GM18867 (cell line): ENCODE measurements at regions not wholly inside any gene's neighbourhood (a gene's known extent, or its start where the extent isn't known, plus 50 kb on each side); places are given as distances from the start of the nearest gene placed in this dataset.
"Not testable (repeated sequence)": the region's sequence is repeated elsewhere in the genome, so short reads cannot be mapped to it uniquely, and the experiment has no call there.

Experiments
- ATAC-seq: cut with Tn5 transposase; IDR thresholded peaks from one replicate; pipeline ENCODE4 v1.9.1; 2021; ENCODE audit warnings: mild to moderate bottlenecking, moderate library complexity; ENCODE audit not compliant: unreplicated experiment

DNA sequence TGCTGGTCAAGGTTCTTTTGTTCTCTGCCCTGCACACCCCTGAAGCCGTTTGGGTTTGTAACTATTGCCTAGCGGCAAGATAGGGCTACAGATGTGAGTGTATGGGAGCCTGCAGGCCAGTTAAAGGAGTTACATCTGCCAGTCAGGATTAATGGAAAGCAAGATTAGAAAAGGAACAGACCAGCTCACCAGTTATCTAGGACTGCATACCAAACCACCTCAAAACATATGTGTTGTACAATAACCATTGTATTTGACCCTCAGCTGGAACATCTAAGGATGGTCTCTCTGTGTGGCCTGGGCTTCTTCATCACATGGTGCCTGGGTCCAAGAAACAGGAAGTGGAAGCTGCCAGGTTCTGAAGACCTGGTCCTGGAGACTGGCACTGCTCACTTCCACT is 52.5 kb upstream of the FBXO28 start:
- ATAC-seq, result no peak

DNA sequence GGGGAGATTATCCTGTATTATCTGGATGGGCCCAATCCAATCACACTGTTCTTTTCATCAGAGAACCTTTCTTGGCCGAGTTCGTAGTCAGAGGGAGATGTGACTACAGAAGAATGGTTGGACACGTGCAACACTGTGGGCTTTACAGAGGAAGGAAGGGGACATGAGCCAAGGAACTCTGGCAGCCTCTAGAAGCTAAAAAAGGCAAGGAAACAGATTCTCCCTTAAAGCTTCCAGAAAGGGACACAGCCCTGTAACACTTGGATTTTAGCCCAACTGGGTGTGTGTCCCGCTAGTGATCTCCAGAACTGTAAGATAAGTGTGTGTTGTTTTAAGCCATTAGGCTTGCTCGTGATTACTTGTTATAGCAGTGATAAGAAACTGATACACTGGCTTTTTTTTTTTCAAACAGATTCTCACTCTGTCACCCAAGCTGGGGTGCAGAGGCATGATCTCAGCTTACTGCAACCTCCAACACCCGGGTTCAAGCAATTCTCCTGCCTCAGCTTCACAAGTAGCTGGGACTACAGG is 53.9 kb upstream of the FBXO28 start:
- ATAC-seq, result no peak

DNA sequence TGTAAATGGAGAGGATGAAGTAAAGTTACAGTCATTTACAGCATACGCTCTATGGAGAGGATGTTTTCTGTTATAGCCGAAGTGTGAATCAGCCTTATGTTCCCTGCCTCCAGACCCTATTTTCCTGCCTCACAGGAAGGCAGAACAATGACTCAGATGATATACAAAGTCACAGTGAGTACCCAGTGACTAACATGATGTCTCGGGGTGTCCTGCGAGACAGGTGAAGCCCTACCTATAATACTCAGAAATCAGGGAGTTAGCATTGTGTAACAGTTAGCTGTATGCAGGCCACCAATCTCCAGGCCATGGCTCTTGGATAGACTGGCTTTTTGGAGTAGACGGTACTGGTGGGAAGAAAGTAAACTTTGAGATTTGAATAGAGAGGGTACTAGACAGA is 55.6 kb upstream of the FBXO28 start:
- ATAC-seq, result no peak

DNA sequence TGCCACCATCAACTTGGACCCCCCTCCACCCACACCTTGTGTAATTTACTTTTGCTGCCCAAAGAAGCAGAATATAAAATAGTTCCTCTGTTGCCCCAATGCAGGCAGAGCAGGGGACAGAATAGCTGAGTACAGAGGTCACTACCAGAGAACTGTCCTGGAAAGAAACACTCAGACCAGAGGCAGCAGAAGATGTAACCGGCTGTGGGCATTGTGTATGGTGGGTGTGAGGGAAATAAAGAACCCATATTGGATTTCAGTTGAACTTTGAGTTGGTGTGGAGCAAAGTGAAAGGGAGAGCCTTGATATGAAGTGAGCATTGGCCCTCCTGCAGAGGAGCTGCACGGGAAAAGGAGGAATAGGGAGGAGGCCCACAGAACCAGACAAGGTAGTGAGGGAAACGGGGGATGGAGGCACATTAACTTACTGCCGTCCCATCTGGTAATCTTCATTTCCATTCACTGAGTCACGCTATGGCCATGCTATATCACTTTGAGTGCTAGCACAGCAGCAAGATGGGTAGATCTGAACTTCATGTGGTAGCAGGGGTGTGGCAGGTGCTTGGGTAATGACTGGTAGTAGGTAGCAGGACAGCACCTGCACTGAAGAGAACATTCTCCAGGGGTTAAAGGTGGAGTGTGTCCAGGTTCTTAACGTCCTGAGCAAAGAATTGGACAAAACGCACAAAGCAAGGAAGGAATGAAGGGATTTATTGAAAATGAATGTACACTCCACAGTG is 56.3 kb upstream of the FBXO28 start:
- no peak for ATAC-seq

DNA sequence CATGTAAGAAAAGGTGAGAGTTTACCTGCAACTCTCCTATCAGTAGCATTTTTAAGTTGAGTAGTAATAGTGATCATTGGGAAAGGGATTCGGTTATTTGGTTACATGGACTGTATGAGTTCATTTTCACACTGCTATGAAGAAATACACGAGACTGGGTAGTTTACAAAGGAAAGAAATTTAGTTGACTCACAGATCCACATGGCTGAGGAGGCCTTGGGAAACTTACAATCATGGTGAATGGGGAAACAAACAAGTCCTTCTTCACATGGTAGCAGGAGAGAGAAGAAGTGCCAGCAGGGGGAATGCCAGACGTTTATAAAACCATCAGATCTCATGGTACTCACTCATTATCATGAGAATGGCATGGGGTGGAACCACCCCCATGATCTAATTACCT is 59.3 kb upstream of the FBXO28 start:
- no peak for ATAC-seq

DNA sequence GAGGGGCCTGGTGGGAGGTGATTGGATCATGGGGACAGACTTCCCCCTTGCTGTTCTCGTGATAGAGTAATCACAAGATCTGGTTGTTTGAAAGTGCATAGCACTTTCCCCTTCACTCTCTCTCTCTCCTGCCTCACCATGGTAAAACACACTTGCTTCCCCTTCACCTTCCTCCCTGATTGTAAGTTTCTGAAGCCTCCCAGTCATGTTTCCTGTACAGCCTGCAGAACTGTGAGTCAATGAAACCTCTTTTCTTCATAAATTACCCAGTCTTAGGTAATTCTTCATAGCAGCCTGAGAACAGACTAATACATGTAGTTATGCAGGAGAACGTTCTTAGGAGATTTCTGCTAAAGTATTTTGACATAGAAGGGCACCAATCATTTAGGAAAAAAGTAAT is 59.9 kb upstream of the FBXO28 start:
- ATAC-seq, result no peak

DNA sequence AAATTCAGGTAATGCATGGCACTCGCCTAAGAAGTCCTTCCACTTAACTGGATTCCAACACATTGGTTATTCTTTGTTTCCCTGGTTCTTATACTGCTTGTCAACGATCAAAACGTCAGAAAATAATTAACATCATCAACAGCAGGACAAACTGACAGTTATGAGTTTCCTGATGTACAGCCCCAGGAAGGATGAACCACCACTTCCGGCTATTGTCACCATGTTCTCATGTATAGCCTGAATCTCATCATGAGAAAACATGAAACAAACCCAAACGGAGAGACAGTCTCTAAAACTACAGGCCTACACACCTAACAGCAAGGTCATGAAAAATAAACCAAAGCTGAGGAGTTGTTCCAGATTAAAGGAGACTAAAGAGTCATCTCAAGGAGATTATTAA is 60.5 kb upstream of the FBXO28 start:
- no peak for ATAC-seq

DNA sequence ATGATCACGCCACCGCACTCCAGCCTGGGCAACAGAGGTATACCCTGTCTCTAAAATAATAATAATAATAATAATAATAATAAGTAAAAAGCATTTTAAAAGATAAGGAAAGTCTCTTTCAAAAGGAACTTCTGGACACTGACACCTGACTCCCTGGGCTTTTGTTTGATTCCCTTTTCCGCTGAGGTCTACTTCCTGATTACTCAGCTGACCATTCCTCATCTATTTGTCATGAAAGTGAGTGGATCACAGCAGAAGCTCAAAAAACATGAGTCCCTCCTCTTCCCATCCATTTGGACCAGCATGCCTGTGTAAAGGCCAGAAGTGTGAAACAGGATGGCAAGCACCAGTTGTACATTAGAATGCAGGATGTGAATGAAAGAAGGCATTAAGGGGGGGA is 61.1 kb upstream of the FBXO28 start:
- no peak for ATAC-seq

DNA sequence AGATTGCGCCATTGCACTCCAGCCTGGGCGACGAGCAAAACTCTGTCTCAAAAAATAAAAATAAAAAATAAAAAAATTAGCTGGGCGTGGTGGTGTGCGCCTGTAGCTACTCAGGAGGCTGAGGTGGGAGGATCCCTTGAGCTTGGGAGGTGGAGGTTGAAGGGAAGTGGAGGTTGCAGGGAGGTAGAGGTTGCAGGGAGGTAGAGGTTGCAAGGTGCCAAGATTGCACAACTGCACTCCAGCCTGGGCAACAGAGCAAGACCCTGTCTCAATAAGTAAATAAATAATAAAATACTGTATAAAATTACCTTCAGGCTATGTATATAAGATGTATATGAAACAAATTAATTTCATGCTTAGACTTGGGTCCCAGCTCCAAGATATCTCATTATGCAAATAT is 62.1 kb upstream of the FBXO28 start:
- not testable (repeated sequence) for ATAC-seq

DNA sequence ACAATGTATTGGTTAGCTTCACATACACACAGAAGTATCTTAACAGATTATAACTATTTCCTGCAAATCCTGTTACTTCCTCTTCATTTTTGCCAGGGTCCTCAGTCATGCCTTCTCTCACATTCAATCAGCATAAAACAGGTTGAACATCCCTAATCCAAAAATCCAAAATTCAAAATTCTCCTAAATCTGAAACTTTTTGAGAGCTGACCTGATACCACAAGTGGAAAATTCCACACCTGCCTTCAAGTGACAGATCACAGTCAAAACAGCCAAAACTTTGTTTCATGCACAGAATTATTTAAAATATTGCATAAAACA is 62.9 kb upstream of the FBXO28 start:
- no peak for ATAC-seq

DNA sequence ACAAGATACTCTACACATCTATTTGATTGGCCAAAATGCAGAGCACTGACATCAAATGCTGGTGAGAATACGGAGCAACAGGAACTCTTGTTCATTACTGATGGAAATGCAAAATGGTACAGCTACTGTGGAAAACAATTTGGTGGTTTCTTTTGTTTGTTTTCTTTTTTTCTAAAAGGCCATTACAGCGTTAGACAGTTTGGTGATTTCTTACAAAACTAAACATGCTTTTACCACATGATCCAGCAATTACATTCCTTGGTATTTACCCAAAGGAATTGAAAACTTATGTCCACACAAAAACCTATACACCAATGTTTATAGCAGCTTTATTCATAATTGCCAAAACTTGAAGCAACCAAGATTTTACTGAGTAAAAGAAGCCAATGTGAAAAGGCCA is 66.4 kb upstream of the FBXO28 start:
- no peak for ATAC-seq

DNA sequence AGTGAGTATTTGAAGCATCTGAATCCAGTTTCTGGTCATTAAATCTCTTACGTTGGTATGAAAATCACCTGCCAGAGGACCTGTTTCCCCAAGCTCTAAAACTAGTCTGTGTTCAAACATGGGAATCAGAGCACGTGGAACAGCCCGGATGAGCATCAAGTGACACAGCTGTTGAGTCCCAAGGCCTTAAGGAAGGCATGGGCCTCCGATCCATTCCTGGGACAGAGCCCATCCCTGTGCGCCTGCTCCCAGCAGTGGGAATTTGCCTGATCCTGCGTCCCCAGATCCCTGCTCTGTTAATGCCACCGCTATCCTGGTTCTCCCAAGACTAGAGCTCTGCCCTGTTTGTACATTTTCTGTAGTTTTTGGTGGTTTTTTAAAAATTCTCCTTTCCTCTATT is 68.4 kb upstream of the FBXO28 start:
- ATAC-seq, result no peak

DNA sequence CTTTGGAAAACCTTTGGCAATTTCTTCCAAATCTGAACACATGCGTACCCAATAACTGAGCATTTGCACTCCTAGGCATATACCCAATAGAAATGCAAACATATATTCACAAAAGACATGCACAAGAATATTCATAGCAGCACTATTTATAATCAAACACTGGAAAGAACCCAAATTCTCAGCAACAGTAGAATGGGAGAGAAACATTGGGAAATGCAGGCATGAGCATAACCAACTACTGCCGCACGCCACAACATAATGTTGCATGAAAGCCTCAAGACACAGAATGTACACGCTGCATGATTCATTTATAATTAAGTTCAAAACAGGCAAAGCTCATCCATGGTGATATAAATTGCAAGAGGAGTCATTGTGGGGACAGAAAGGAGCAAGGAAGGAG is 69.5 kb upstream of the FBXO28 start:
- ATAC-seq, result no peak

DNA sequence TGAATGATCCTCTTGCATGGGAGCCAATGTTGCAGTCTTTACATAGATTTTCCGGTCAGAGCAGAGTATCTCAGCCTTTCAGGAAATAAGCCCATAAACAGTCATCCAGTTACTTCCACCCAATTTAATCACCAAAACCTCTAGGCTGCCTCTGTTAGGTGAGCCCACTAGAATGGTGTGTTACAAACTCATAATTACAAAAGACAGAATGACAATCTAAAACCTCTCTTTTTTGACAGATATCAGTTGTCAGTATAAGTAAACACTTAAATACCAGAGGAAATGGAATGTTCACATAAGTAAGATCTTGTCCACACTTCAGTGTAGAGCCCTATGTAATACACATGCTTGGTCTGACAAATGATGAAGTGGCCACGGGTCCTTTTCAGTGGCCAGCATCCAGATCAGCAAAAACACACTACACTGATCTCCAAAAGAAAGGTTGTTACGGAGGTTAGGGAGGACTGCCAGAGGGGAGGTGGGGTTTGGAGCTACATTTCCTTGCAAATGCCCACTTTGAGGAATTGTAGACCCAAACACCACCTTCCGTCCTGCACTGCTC is 71.3 kb upstream of the FBXO28 start:
- ATAC-seq, result no peak

DNA sequence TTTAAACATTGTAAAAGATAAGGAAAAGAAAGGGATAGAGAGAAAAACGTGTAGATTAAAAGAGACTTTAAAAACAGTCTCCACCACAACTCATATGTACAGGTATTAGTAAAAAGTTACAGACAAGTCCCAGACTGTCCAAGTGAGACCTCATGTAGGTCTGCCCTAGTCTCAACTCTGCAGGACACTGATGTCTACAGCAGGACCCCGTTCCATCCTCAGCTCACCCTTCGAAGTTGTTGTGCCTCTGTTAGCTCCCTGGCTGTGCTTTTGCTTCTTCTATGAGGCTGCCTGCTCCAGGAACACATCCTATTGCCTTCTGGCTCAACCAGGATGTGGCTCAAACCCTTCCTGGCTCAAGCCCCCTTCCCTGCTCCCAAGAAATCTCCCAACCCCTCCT is 72.9 kb upstream of the FBXO28 start:
- no peak for ATAC-seq

DNA sequence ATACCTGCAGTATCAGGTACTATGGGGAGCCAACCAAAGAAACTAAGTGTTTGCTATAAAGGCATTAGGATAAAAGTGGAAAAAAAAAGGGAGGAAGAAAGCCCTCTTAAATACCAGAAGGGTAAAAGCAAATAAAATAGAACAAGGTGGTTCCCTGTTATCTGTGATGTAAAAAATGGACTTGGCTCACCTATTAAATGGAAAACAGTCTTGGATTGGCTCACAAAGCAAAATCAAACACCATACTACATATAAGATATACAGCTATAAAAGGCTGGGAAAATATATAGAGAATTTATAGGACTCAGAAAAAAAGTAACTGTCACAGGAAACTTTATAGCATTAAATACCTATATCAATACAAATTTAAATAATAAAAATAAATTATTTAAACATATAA is 73.5 kb upstream of the FBXO28 start:
- ATAC-seq, result not testable (repeated sequence)

DNA sequence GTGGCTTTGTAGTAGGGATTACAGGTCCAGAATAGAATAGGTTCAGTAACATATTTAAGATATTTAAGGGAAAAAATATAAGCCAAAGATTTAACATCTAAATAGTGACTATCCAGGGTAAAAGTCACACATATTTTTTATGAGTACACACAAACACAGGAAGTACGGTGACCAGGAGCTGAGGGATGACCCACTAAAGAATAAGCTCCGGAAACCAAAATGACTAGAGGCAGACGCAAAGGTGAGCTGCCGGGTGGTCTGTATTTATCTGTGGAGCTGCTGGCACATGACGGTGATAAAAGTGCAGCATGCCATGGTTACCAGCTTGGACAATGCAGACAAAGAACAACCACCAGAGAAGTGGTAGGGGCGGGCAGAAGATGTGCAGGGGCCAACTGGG is 73.9 kb upstream of the FBXO28 start:
- not testable (repeated sequence) for ATAC-seq

DNA sequence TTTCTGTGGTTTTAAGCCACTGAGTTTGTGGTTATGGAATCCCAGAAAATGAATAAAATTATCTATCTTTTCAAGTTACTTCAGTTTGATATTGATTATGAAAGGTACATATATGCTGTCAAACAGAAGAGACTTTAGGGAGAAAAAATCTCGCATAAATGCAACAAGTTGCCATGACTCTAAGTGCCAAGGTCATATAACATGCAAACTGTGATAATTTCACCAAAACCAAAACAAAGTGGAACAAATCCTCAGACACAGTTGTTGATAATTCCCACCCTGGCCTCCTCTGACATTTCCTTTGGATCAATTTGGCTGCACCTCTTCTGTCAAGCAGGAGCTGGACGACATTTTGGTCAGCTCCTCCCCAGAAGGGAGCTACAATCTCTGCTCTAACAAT is 75.1 kb upstream of the FBXO28 start:
- ATAC-seq, result not testable (repeated sequence)

DNA sequence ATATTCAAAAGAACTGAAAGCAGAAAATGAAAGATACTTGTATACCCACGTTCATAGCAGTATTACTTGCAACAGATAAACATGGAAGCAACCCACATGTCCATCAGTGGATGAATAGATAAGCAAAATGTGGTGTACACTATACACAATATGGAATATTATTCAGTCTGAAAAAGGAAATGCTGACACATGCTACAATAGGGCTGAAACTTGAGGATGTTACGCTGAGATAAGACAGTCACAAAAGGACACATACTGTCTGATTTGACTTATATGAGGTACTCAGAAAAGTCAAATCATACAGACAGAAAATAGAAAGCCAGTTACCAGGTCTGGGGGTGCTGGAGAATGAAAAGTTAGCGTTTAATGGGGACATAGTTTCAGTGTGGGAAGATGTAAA is 76.5 kb upstream of the FBXO28 start:
- not testable (repeated sequence) for ATAC-seq

DNA sequence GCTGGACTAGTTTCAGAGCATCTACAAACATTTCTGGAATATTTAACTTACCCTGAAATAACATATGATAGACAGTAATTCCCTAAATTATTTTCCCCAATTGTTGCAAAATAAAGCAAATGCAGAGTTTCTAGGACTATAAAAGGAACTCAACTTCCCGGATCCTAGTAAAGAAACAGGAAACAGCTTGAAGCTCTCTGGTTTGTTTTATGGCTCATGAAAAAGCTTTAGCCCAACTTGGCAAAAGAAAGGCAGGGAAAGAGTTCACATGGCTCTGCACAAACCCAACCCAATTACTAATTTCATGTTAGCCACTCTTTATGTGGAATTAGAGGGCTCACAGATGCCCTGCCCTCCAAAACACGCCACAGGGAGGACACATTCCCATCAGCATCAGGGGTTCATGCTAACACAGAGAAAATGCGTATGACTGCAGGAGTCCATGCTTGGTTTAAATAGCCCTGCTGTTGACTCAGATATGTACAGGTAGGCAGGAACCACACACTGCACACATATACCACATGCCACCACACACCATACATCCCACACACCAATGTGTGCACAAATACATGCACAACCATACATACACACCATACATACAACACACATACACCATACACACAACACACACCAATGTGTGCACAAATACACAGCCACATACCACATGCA is 81.2 kb upstream of the FBXO28 start:
- ATAC-seq, result not testable (repeated sequence)

DNA sequence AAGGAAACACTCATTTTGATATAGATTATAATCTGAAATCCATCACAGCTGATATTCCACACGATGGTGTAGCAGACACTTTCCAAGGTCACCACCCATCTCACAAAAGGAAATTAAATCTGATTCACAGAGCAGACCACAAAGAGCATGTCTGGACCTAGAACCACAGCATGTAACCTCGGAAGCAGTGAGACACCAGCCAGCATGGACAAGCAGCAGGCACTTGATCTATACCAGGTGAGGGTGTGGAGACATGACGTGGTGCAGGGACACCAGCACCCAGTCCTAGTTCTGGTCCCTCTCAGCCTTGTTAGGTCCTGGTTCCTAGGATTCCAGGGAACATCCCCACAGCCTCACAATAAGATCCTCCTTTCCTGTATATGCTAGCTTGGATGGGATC is 81.9 kb upstream of the FBXO28 start:
- not testable (repeated sequence) for ATAC-seq

DNA sequence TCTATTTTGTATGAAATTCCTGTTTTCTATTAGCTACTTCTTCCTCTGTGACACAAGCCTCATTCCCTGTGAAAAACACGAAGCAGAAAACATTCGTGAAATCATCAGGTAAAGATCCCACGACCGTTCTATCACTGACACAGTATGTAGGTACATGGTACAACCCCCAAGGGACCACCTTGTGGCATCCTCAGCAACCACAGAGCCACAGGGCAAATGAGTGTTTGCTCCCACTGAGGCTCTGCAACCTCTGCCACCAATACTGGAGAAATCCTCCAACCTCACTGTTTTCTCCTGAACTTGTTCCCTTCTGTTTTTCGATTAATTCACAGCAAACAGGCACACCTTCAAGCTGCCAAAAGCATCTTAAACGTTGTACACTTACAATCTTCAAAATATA is 83.7 kb upstream of the FBXO28 start:
- not testable (repeated sequence) for ATAC-seq
